KG1 (cell line): ENCODE measurements at regions not wholly inside any gene's neighbourhood (a gene's known extent, or its start where the extent isn't known, plus 50 kb on each side); places are given as distances from the start of the nearest gene placed in this dataset.
A peak's percentile ranks its signal among the peaks of the same experiment; 100 is the strongest.

Experiments used
- DNase-seq: peaks from one replicate; lab custom pipeline; 2025; lab: John Stamatoyannopoulos, UW

- DNase-seq = peak; percentile 48
These were observed 92.7 kb upstream of the RPL34 start for GRCh38 chr4:108527723-108528122.

DNA sequence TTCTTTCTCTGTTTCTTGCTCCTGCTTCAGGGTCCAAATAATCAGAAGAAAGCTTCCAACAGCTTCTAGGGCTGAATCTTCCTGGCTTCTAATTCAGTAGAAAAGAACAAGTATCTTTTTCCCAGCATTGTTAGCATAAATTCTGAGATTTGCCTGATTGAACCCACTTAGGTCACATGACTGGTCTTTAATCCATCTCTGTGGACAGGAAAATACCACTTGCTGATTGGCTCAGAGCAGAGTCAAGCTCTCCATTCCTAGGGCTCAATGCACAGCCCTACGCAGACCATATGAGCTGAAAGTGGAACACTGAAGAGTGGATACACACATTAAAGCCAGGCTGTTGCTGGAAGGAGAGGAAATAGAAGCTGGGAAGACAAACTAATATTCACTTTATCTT is 99.6 kb upstream of the RPL34 start:
- no peak for DNase-seq

- DNase-seq = no peak
These were observed 100.3 kb upstream of the RPL34 start for GRCh38 chr4:108519911-108520601.

DNA sequence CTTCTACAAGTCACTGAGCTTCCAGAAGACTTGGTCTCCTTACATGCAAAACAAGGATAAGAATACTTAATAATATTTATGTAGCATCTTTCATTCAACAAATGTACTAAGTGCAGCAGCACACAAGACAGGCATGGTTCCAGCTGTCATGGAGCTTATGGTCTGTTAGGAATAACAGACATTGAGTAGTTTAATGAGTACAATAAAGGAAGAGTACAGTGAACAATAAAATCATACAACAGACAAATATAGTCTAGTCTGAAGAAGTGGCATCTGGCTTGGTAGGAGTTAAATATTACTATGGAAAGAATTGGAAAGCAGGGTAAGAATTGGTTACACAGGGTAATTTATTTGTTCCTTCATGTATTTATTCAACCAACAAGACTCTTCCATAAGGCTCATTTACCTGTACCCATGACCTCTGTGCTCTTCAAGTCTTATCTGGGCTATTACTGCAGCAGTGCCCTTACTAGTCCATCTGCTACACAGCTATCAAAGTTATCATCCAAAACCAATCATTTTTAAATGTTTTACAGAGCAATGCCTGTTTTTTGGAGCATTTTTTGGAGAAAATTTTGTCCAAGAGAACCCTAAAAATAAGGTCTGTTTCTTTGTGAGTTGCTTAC is 101.1 kb upstream of the RPL34 start:
- no peak for DNase-seq

GRCh38 chr4:108512615-108513505 is 107.5 kb upstream of the RPL34 start:
- DNase-seq = no peak

- DNase-seq = no peak
These were observed 108.8 kb upstream of the RPL34 start for GRCh38 chr4:108511618-108512017.

- no peak for DNase-seq
These were observed 118.0 kb upstream of the RPL34 start for GRCh38 chr4:108502356-108502755.

DNA sequence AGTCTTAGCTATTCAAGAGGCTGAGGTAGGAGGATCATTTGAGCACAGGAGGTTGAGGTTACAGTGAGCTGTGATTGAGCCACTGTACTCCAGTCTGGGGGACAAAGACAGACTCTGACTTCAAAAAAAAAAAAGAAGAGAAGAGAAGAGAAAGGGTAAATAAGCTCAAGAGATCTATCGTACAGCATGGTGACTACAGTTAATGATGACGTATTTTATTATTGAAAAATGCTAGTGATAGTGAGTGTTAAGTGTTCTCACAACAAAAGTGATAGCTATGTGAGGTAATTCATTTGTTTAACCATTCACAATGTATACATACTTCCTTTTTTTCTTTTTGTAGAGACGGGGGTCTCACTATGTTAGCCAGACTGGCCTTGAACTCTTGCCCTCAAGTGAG is 121.5 kb upstream of the RPL34 start:
- DNase-seq = no peak

- DNase-seq = no peak
These were observed 126.8 kb upstream of the RPL34 start for GRCh38 chr4:108493596-108493931.

- no peak for DNase-seq
These were observed 127.4 kb upstream of the RPL34 start for GRCh38 chr4:108492816-108493595.

- DNase-seq = no peak
These were observed 131.5 kb upstream of the RPL34 start for GRCh38 chr4:108488865-108489264.

DNA sequence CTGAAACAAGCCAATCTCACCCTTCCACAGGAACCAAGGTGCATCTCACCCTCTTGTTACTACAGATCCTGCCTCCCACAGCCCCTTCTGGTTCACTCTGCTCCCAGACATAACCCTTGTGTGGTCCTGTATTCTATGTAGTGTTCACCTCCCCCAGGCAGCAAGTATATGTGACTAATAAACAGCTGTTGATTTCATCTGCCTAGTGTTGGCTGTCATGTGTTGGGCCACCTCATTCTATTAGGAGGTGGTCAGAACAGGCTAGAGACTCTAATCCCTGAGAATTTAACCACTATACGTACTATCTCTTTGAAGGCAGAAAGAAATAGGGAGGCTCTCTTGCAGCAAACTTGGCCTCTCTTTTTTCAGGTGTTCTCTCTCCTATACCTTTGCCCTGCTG is 134.3 kb upstream of the RPL34 start:
- DNase-seq = no peak

DNA sequence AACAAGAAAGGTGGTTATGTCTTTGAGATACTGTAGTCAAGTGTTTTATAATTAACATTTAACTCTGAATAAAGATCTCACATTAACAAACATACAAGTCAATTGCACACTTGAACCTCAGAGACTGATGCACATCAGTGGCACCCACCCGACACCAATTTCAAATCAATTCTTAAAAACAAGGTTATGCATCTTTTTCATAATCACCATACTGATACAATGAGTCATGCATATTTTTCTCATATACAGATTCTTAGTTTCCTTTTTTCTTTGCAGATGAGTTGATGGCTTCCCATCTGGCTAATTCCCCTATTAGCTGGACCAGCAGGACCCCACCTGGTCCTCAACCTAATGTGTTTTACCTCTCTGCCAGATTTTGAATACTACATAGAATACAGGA is 136.2 kb upstream of the RPL34 start:
- no peak for DNase-seq

GRCh38 chr4:108483650-108484049 is 136.7 kb upstream of the RPL34 start:
- no peak for DNase-seq

DNA sequence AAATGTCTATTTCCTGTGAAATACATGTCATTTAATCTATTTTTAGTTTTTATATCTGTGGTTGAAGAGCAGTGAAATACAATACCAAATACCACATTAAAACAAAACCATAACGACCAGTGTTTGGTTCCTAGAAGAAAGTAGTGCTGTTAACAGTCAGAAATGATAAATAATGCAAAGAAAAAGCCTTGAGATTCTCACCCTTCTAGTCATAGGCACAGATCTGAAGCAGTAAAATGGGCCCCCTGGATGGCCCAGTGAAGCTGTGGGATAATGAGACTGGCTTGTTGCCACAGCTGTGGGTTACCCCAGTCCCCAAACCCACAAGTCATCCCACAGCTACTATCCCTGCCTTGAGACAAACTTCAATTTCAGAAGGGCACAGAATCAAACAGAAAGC is 137.3 kb upstream of the RPL34 start:
- peak; percentile 5 for DNase-seq

GRCh38 chr4:108480881-108481280 is 139.5 kb upstream of the RPL34 start:
- no peak for DNase-seq

- DNase-seq = no peak
These were observed 142.8 kb upstream of the RPL34 start for GRCh38 chr4:108477527-108478108.

- DNase-seq = no peak
These were observed 147.1 kb upstream of the RPL34 start for GRCh38 chr4:108473163-108473720.

DNA sequence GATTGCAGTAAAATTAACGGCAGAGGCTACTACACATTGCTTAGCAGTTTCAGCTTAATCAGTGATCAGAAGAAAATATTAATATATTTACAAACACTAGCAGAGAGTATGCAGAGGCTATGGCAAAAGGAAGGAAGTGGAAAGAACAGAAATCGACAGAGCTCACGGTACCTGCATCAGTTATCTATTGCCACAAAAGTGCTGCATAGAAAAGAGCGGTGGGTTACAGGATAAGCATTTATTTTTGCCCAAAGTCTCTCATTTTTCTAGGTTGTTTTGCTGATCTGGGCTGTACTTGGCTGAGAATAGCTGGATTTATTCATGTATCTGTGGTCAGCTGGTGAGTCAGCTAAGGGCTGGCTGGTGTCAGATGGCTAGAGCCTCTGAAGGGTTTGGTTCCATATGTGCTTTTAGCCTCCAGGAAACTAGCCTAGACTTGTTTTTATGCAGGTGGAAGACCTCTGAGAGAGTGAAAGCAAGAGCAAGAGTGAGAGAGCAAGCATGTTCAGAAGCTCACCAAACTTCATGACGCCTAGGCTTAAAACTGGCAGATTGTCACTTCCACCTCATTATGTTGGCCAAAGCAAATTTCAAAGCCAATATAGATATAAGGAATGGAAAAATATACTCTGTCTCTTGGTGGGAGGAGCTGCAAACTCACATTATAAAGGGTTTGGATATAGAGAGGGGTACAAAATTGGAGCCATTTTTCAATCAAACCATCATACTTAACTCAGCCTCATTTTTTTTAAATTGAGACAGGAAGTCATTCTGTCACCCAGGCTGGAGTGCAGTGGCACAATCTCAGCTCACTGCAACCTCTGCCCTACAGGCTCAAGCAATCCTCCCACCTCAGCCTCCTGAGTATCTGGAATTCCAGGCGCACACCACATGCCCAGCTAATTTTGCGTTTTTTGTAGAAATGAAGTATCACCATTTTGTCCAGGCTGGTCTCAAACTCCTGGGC is 153.2 kb upstream of the RPL34 start:
- no peak for DNase-seq

- no peak for DNase-seq
These were observed 154.4 kb upstream of the RPL34 start for GRCh38 chr4:108465886-108466500.
